ENCODE measurements at regions not wholly inside any gene's neighbourhood (a gene's known extent, or its start where the extent isn't known, plus 50 kb on each side); places are given as distances from the start of the nearest gene placed in this dataset.
"Not testable (repeated sequence)": the region's sequence is repeated elsewhere in the genome, so short reads cannot be mapped to it uniquely, and the experiment has no call there.

- H3K4me1 ChIP-seq = no peaks in the 10 kb centered on the region
- H3K4me3 ChIP-seq = no peak overlapping the region
- H3K9me3 ChIP-seq = no peaks in the 10 kb centered on the region
- no peaks in the 10 kb centered on the region for H3K27me3 ChIP-seq
- no peak overlapping the region for H3K27ac ChIP-seq
- no peaks in the 10 kb centered on the region for H3K36me3 ChIP-seq (ENCODE audit: low read depth, missing control alignments)
- intact Hi-C loops (cut with DNase I; ENCODE audit: low total_unique reads) = no loop called here
- DNase-seq = no peak
- TF ChIP-seq POLR2A (IDR thresholded peaks at IDR 0.05) (no peak), CTCF (IDR thresholded peaks at IDR 0.05) (no peak)
Measured at GRCh38 chr11:25824688-25825087, 507.2 kb upstream of the ANO3 start.

GRCh38 chr11:25831485-25831884, 500.4 kb upstream of the ANO3 start:
- H3K9me3 ChIP-seq; intact Hi-C loops (cut with DNase I; ENCODE audit: low total_unique reads); H3K4me1 ChIP-seq; H3K27me3 ChIP-seq; DNase-seq; H3K36me3 ChIP-seq (ENCODE audit: low read depth, missing control alignments); H3K27ac ChIP-seq; H3K4me3 ChIP-seq: not testable (repeated sequence)
- 92 to 93% methylated on average over 10 of the region's 10 CpGs for WGBS, 2 donors

- H3K27me3 ChIP-seq = no peaks in the 10 kb centered on the region
- H3K9me3 ChIP-seq = no peaks in the 10 kb centered on the region
- no peak overlapping the region for H3K4me3 ChIP-seq
- H3K27ac ChIP-seq = no peak overlapping the region
- no peak for TF ChIP-seq CTCF (IDR thresholded peaks at IDR 0.05)
- TF ChIP-seq POLR2A (IDR thresholded peaks at IDR 0.05) = no peak
- no peaks in the 10 kb centered on the region for H3K36me3 ChIP-seq (ENCODE audit: low read depth, missing control alignments)
- intact Hi-C loops (cut with DNase I; ENCODE audit: low total_unique reads) = no loop called here
- no peaks in the 10 kb centered on the region for H3K4me1 ChIP-seq
- DNase-seq = no peak
- WGBS, 2 donors = 78 to 88% methylated on average over 6 of the region's 6 CpGs
Measured at GRCh38 chr11:25838918-25839625, 492.9 kb upstream of the ANO3 start.

GRCh38 chr11:25844811-25845210, 487.1 kb upstream of the ANO3 start:
- Histone ChIP-seq H3K27me3 (no peaks in the 10 kb centered on the region), H3K36me3 (ENCODE audit: low read depth, missing control alignments) (no peaks in the 10 kb centered on the region), H3K4me3 (no peak overlapping the region), H3K4me1 (no peaks in the 10 kb centered on the region), H3K9me3 (no peaks in the 10 kb centered on the region), H3K27ac (no peak overlapping the region)
- WGBS, 2 donors = 65 to 83% methylated on average over 4 of the region's 4 CpGs
- intact Hi-C loops (cut with DNase I; ENCODE audit: low total_unique reads) = no loop called here
- DNase-seq = no peak
- no peak for TF ChIP-seq CTCF (IDR thresholded peaks at IDR 0.05)
- TF ChIP-seq POLR2A (IDR thresholded peaks at IDR 0.05) = no peak

- Histone ChIP-seq H3K4me3 (no peak overlapping the region), H3K36me3 (ENCODE audit: low read depth, missing control alignments) (no peaks in the 10 kb centered on the region), H3K4me1 (no peaks in the 10 kb centered on the region), H3K9me3 (no peaks in the 10 kb centered on the region), H3K27ac (no peak overlapping the region), H3K27me3 (no peaks in the 10 kb centered on the region)
- intact Hi-C loops (cut with DNase I; ENCODE audit: low total_unique reads) = no loop called here
- TF ChIP-seq CTCF (IDR thresholded peaks at IDR 0.05) = no peak
- no peak for DNase-seq
- 94 to 99% methylated on average over 4 of the region's 4 CpGs for WGBS, 2 donors
Measured at GRCh38 chr11:25855916-25856315, 476.0 kb upstream of the ANO3 start.
